Neural crest cell (in vitro differentiated cells): ENCODE measurements at regions not wholly inside any gene's neighbourhood (a gene's known extent, or its start where the extent isn't known, plus 50 kb on each side); places are given as distances from the start of the nearest gene placed in this dataset.

Experiments used
- DNase-seq: peaks from one replicate; pipeline ENCODE4 v3.0.0; 2021; ENCODE audit warnings: low read depth, mixed read lengths, low spot score
- H3K27ac Mint-ChIP-seq: one replicate; pipeline ENCODE4 v1.8.0; 2021; ENCODE audit warnings: mild to moderate bottlenecking, mixed read lengths; ENCODE audit not compliant: unreplicated experiment
- H3K27me3 Mint-ChIP-seq: 2 replicates; pipeline ENCODE4 v1.8.0; 2021; ENCODE audit warnings: low read depth, mild to moderate bottlenecking, mixed read lengths
- H3K36me3 Mint-ChIP-seq: 2 replicates; pipeline ENCODE4 v1.8.0; 2021; ENCODE audit warnings: low read depth, mild to moderate bottlenecking, mixed read lengths
- H3K4me1 Mint-ChIP-seq: 2 replicates; pipeline ENCODE4 v1.8.0; 2021; ENCODE audit warnings: mixed read lengths
- H3K4me3 Mint-ChIP-seq: one replicate; pipeline ENCODE4 v1.8.0; 2021; ENCODE audit warnings: mild to moderate bottlenecking, mixed read lengths
- H3K9me3 Mint-ChIP-seq: 2 replicates; pipeline ENCODE4 v1.8.0; 2021; ENCODE audit warnings: mixed read lengths
- CTCF ChIP-seq: fragments of 200-600 bp; sonication (generic); conservative IDR thresholded peaks from 2 replicates; pipeline ENCODE4 v1.5.0; 2021; ENCODE audit warnings: antibody characterized with exemption, mild to moderate bottlenecking

DNA sequence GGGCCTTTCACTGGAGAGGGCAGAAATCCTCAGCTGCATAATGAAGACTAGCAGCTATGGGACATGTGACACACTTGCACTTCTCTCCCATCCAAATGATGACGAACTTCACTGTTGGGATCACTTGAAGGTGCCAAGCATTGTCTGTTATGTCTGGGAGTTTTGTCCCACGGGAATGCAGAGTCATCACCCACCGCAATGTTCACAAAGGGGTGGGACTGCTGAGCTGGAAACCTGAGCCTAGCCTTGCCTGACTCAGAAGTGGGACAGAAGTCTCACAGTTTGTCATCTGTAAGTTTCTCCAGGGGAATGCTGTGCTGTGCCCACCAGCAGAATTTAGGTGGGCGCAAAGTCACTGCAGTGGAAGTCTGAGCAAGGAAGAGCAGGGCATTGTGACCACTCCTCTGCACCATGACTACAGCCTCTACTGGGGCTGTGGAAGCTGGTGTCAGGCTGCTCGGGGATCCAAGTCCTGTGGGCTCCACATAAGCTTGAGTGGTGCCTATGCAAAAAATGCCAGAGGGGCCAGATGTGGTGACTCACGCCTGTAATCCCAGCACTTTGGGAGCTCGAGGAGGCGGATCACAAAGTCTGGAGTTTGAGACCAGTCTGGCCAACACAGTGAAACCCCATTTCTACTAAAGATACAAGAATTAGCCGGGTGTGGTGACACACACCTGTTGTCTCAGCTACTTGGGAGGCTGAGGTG, 472.0 kb upstream of the CNTNAP2 start:
- Mint-ChIP-seq H3K36me3 (no peaks in the 10 kb centered on the region), H3K4me3 (no peak overlapping the region), H3K9me3 (peaks cover 10% of the 10 kb centered on the region), H3K4me1 (no peaks in the 10 kb centered on the region), H3K27ac (no peak overlapping the region), H3K27me3 (no peaks in the 10 kb centered on the region)
- no peak for DNase-seq
- TF ChIP-seq CTCF, result no peak

GRCh38 chr7:145643981-145644380, 472.6 kb upstream of the CNTNAP2 start:
- no peak for TF ChIP-seq CTCF
- Mint-ChIP-seq H3K4me3 (no peak overlapping the region), H3K27ac (no peak overlapping the region), H3K9me3 (peaks cover 10% of the 10 kb centered on the region), H3K36me3 (no peaks in the 10 kb centered on the region), H3K4me1 (no peaks in the 10 kb centered on the region), H3K27me3 (no peaks in the 10 kb centered on the region)
- DNase-seq, result no peak

- Mint-ChIP-seq H3K4me3 (no peak overlapping the region), H3K4me1 (no peaks in the 10 kb centered on the region), H3K27me3 (no peaks in the 10 kb centered on the region), H3K36me3 (no peaks in the 10 kb centered on the region), H3K27ac (no peak overlapping the region), H3K9me3 (peaks cover 3% of the 10 kb centered on the region)
- DNase-seq, result no peak
- TF ChIP-seq CTCF, result no peak
These were observed 483.1 kb upstream of the CNTNAP2 start for GRCh38 chr7:145633513-145633912.

DNA sequence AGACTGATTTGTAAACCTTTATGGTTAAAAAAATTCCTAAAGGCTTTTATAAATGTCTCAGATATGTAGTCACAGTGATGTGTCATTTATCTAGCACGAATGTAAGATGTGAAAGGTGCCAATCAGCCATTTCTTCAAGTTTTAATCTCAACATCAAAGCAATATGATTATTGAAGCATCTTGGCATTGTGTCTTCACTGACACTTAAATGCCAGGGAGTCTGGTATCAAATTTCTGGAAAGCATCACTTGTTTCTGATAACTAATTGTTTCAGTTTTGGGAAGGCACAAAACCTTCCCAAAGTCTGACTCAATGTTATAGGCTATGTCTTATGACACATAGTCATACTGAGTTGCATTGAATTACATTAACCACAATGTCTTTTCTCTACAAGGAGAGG, 492.0 kb upstream of the CNTNAP2 start:
- Mint-ChIP-seq H3K36me3 (no peaks in the 10 kb centered on the region), H3K4me3 (no peak overlapping the region), H3K27me3 (no peaks in the 10 kb centered on the region), H3K9me3 (no peaks in the 10 kb centered on the region), H3K27ac (no peak overlapping the region), H3K4me1 (peaks cover 8% of the 10 kb centered on the region)
- no peak for TF ChIP-seq CTCF
- DNase-seq, result no peak

GRCh38 chr7:145605963-145606362, 510.6 kb upstream of the CNTNAP2 start:
- Mint-ChIP-seq H3K4me3 (no peak overlapping the region), H3K4me1 (no peaks in the 10 kb centered on the region), H3K9me3 (peaks cover 9% of the 10 kb centered on the region), H3K36me3 (no peaks in the 10 kb centered on the region), H3K27ac (no peak overlapping the region), H3K27me3 (no peaks in the 10 kb centered on the region)
- no peak for TF ChIP-seq CTCF
- DNase-seq, result no peak
